ENCODE measurements at regions not wholly inside any gene's neighbourhood (a gene's known extent, or its start where the extent isn't known, plus 50 kb on each side); places are given as distances from the start of the nearest gene placed in this dataset.

DNA sequence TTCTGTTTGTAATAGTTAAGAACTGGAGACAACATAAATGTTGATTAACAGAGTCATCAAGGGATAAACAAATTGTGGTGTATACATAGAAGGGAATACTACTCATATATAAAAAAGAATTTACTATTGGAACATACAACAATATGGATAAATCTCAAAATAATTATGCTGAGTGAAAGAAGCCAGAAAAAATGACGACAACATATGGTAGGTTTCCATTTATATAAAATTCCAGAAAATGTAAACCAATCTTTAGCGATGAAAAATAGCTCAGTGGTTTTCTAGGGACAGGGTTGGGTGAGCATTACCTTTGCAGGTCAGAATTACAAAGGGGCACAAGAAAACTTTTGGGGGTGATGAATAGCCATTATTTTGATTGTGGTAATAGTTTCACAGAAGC is 431.6 kb downstream of the PTPRU start:
- H3K9me3 ChIP-seq: no peaks in the 10 kb centered on the region
- intact Hi-C loops (cut with DNase I; ENCODE audit: low total_unique reads) (no loop called here), in situ Hi-C loops (cut with MboI; ENCODE audit: low sequenced_read_pairs in 4 of 4) (no loop called here)
- H3K27ac ChIP-seq: no peak overlapping the region
- no peak for DNase-seq
- H3K36me3 ChIP-seq: no peaks in the 10 kb centered on the region
- H3K4me1 ChIP-seq: no peaks in the 10 kb centered on the region
- H3K4me3 ChIP-seq: no peak overlapping the region
- H3K27me3 ChIP-seq: no peaks in the 10 kb centered on the region
- TF ChIP-seq, protein P1, sequence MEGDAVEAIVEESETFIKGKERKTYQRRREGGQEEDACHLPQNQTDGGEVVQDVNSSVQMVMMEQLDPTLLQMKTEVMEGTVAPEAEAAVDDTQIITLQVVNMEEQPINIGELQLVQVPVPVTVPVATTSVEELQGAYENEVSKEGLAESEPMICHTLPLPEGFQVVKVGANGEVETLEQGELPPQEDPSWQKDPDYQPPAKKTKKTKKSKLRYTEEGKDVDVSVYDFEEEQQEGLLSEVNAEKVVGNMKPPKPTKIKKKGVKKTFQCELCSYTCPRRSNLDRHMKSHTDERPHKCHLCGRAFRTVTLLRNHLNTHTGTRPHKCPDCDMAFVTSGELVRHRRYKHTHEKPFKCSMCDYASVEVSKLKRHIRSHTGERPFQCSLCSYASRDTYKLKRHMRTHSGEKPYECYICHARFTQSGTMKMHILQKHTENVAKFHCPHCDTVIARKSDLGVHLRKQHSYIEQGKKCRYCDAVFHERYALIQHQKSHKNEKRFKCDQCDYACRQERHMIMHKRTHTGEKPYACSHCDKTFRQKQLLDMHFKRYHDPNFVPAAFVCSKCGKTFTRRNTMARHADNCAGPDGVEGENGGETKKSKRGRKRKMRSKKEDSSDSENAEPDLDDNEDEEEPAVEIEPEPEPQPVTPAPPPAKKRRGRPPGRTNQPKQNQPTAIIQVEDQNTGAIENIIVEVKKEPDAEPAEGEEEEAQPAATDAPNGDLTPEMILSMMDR (IDR thresholded peaks at IDR 0.05 in 4 of 5, conservative IDR thresholded peaks at IDR 0.05 in 1 of 5): no peak
- TF ChIP-seq POLR2A (IDR thresholded peaks at IDR 0.05): no peak
- no peak for ATAC-seq

DNA sequence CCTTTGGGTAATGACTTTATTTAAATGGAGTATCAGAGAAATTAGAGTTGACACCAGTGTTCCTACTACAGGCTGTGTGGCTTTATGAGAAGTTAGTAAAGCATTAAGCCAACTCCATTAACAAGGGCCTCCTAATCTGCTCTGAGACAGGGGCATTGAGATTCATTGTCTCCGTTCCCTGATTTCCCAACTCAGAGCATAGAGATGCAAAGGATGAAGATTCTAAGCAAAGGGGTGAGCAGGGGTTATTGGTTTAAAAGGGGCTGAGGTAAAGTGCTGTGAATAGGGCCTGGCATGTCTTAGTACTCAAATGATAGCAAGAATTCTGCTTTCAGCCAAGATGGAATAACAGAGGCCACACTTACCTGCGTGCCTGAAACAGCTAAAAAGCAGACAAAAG is 428.4 kb downstream of the PTPRU start:
- TF ChIP-seq, protein P1 (IDR thresholded peaks at IDR 0.05 in 4 of 5, conservative IDR thresholded peaks at IDR 0.05 in 1 of 5): no peak
- no peak for TF ChIP-seq POLR2A (IDR thresholded peaks at IDR 0.05)
- no peak overlapping the region for H3K27ac ChIP-seq
- intact Hi-C loops (cut with DNase I; ENCODE audit: low total_unique reads) (no loop called here), in situ Hi-C loops (cut with MboI; ENCODE audit: low sequenced_read_pairs in 4 of 4) (no loop called here)
- no peaks in the 10 kb centered on the region for H3K36me3 ChIP-seq
- no peaks in the 10 kb centered on the region for H3K4me1 ChIP-seq
- no peak for ATAC-seq
- no peak for DNase-seq
- H3K9me3 ChIP-seq: peaks cover 0 to 3% (median 0%) of the 10 kb centered on the region in 3 donors
- peaks cover 0 to 5% (median 0%) of the 10 kb centered on the region in 3 donors for H3K27me3 ChIP-seq
- no peak overlapping the region for H3K4me3 ChIP-seq

DNA sequence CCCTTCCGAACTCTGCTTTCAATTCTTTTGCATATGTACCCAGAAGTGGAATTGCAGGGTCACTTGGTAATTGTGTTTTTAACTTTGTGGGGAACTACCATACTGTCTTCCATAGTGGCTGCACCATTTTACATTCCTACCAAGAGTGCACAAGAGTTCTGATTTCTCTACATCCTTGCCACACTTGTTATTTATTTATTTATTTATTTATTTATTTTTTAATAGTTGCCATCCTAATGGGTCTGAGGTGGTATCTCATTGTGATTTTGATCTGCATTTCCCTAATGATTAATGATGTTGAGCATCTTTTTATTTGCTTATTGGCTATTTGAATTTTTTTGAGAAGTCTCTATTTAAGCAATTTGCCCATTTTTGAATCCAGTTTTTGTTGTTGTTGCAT is 422.4 kb downstream of the PTPRU start:
- H3K27me3 ChIP-seq: peaks cover 0 to 5% (median 0%) of the 10 kb centered on the region in 3 donors
- ATAC-seq (no peak), DNase-seq (no peak)
- in situ Hi-C loops (cut with MboI; ENCODE audit: low sequenced_read_pairs in 4 of 4): no loop called here
- H3K4me3 ChIP-seq: no peak overlapping the region
- no peak overlapping the region for H3K27ac ChIP-seq
- TF ChIP-seq, protein P1 (IDR thresholded peaks at IDR 0.05 in 4 of 5, conservative IDR thresholded peaks at IDR 0.05 in 1 of 5): no peak
- no peak for TF ChIP-seq POLR2A (IDR thresholded peaks at IDR 0.05)
- no peaks in the 10 kb centered on the region for H3K4me1 ChIP-seq
- peaks cover 0 to 8% (median 0%) of the 10 kb centered on the region in 3 donors for H3K9me3 ChIP-seq
- H3K36me3 ChIP-seq: no peaks in the 10 kb centered on the region
- intact Hi-C loops (cut with DNase I; ENCODE audit: low total_unique reads): no loop called here

DNA sequence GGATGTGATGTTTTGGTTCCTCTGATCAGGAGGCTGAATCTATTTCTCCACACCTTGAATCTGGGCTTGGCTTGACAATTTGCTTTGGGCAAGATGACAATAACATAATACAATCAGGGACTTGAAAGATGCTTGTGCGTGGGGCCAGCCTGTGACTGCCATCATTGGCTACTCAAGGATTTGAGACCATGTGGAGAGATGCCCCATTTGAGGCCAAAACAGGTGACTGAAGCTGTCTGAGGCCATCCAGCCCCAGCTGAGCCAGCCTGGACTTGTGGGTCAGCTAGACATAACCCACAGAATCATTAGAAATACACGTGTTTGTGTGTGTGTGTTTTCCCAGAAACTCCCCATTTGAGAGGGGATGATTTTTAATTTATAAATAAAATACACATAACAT is 421.5 kb downstream of the PTPRU start:
- intact Hi-C loops (cut with DNase I; ENCODE audit: low total_unique reads) (no loop called here), in situ Hi-C loops (cut with MboI; ENCODE audit: low sequenced_read_pairs in 4 of 4) (no loop called here)
- H3K36me3 ChIP-seq: no peaks in the 10 kb centered on the region
- ATAC-seq (no peak), DNase-seq (no peak)
- H3K27ac ChIP-seq: no peak overlapping the region
- peaks cover 0 to 5% (median 0%) of the 10 kb centered on the region in 3 donors for H3K27me3 ChIP-seq
- H3K9me3 ChIP-seq: peaks cover 0 to 8% (median 0%) of the 10 kb centered on the region in 3 donors
- H3K4me1 ChIP-seq: no peaks in the 10 kb centered on the region
- no peak overlapping the region for H3K4me3 ChIP-seq
- TF ChIP-seq POLR2A (IDR thresholded peaks at IDR 0.05): no peak
- TF ChIP-seq, protein P1 (IDR thresholded peaks at IDR 0.05 in 4 of 5, conservative IDR thresholded peaks at IDR 0.05 in 1 of 5): no peak

Measured in gastrocnemius medialis (tissue), 4 donors.